ENCODE measurements at regions not wholly inside any gene's neighbourhood (a gene's known extent, or its start where the extent isn't known, plus 50 kb on each side); places are given as distances from the start of the nearest gene placed in this dataset.

- no peak overlapping the region for H3K9ac ChIP-seq (ENCODE audit: low read depth, low read length)
- H3K4me3 ChIP-seq (ENCODE audit: low read length): no peak overlapping the region
- H3K36me3 ChIP-seq (ENCODE audit: insufficient read depth, low read depth, low read length): no peaks in the 10 kb centered on the region
- no peaks in the 10 kb centered on the region for H3K4me1 ChIP-seq (ENCODE audit: insufficient read depth, low read length)
- H3K27ac ChIP-seq (ENCODE audit: low read length): no peak overlapping the region
- H3K9me3 ChIP-seq (ENCODE audit: insufficient read depth, low read depth, low read length): no peaks in the 10 kb centered on the region
- H3K27me3 ChIP-seq (ENCODE audit: insufficient read depth, low read length): peaks cover 9% of the 10 kb centered on the region
These were observed 417.5 kb upstream of the HS6ST1 start for GRCh38 chr2:128736046-128736688.

- H3K27ac ChIP-seq (ENCODE audit: low read length): no peak overlapping the region
- peak overlapping the region; percentile 35; the same call in 1 of the 2 replicates for H3K4me3 ChIP-seq (ENCODE audit: low read length)
- H3K36me3 ChIP-seq (ENCODE audit: insufficient read depth, low read depth, low read length): no peaks in the 10 kb centered on the region
- H3K4me1 ChIP-seq (ENCODE audit: insufficient read depth, low read length): no peaks in the 10 kb centered on the region
- no peak overlapping the region for H3K9ac ChIP-seq (ENCODE audit: low read depth, low read length)
- H3K27me3 ChIP-seq (ENCODE audit: insufficient read depth, low read length): peaks cover 9% of the 10 kb centered on the region
- H3K9me3 ChIP-seq (ENCODE audit: insufficient read depth, low read depth, low read length): no peaks in the 10 kb centered on the region
These were observed 418.2 kb upstream of the HS6ST1 start for GRCh38 chr2:128736689-128737545.

- H3K9me3 ChIP-seq (ENCODE audit: insufficient read depth, low read depth, low read length): no peaks in the 10 kb centered on the region
- no peak overlapping the region for H3K9ac ChIP-seq (ENCODE audit: low read depth, low read length)
- no peaks in the 10 kb centered on the region for H3K36me3 ChIP-seq (ENCODE audit: insufficient read depth, low read depth, low read length)
- no peak overlapping the region for H3K4me3 ChIP-seq (ENCODE audit: low read length)
- no peaks in the 10 kb centered on the region for H3K4me1 ChIP-seq (ENCODE audit: insufficient read depth, low read length)
- H3K27ac ChIP-seq (ENCODE audit: low read length): no peak overlapping the region
- H3K27me3 ChIP-seq (ENCODE audit: insufficient read depth, low read length): peaks cover 9% of the 10 kb centered on the region
These were observed 418.8 kb upstream of the HS6ST1 start for GRCh38 chr2:128737546-128737826.

GRCh38 chr2:128738446-128739110, 419.9 kb upstream of the HS6ST1 start:
- peaks cover 9% of the 10 kb centered on the region for H3K27me3 ChIP-seq (ENCODE audit: insufficient read depth, low read length)

GRCh38 chr2:128742467-128742866, 423.8 kb upstream of the HS6ST1 start:
- H3K27ac ChIP-seq (ENCODE audit: low read length): no peak overlapping the region
- peaks cover 5% of the 10 kb centered on the region for H3K27me3 ChIP-seq (ENCODE audit: insufficient read depth, low read length)

More at GRCh38 chr2:128738446-128739110, 419.9 kb upstream of the HS6ST1 start:
- no peak overlapping the region for H3K9ac ChIP-seq (ENCODE audit: low read depth, low read length)
- H3K36me3 ChIP-seq (ENCODE audit: insufficient read depth, low read depth, low read length): no peaks in the 10 kb centered on the region
- no peak overlapping the region for H3K4me3 ChIP-seq (ENCODE audit: low read length)
- H3K27ac ChIP-seq (ENCODE audit: low read length): no peak overlapping the region
- no peaks in the 10 kb centered on the region for H3K4me1 ChIP-seq (ENCODE audit: insufficient read depth, low read length)
- H3K9me3 ChIP-seq (ENCODE audit: insufficient read depth, low read depth, low read length): no peaks in the 10 kb centered on the region

GRCh38 chr2:128745946-128746345, 427.3 kb upstream of the HS6ST1 start:
- Histone ChIP-seq H3K27me3 (ENCODE audit: insufficient read depth, low read length) (no peaks in the 10 kb centered on the region), H3K36me3 (ENCODE audit: insufficient read depth, low read depth, low read length) (no peaks in the 10 kb centered on the region), H3K9ac (ENCODE audit: low read depth, low read length) (no peak overlapping the region), H3K4me3 (ENCODE audit: low read length) (no peak overlapping the region), H3K9me3 (ENCODE audit: insufficient read depth, low read depth, low read length) (no peaks in the 10 kb centered on the region), H3K4me1 (ENCODE audit: insufficient read depth, low read length) (no peaks in the 10 kb centered on the region), H3K27ac (ENCODE audit: low read length) (no peak overlapping the region)

More at GRCh38 chr2:128742467-128742866, 423.8 kb upstream of the HS6ST1 start:
- H3K4me1 ChIP-seq (ENCODE audit: insufficient read depth, low read length): no peaks in the 10 kb centered on the region
- H3K9me3 ChIP-seq (ENCODE audit: insufficient read depth, low read depth, low read length): no peaks in the 10 kb centered on the region
- no peak overlapping the region for H3K4me3 ChIP-seq (ENCODE audit: low read length)
- no peaks in the 10 kb centered on the region for H3K36me3 ChIP-seq (ENCODE audit: insufficient read depth, low read depth, low read length)
- H3K9ac ChIP-seq (ENCODE audit: low read depth, low read length): no peak overlapping the region

- no peaks in the 10 kb centered on the region for H3K36me3 ChIP-seq (ENCODE audit: insufficient read depth, low read depth, low read length)
- no peaks in the 10 kb centered on the region for H3K27me3 ChIP-seq (ENCODE audit: insufficient read depth, low read length)
- H3K4me1 ChIP-seq (ENCODE audit: insufficient read depth, low read length): no peaks in the 10 kb centered on the region
- no peak overlapping the region for H3K9ac ChIP-seq (ENCODE audit: low read depth, low read length)
- H3K9me3 ChIP-seq (ENCODE audit: insufficient read depth, low read depth, low read length): no peaks in the 10 kb centered on the region
- no peak overlapping the region for H3K27ac ChIP-seq (ENCODE audit: low read length)
- H3K4me3 ChIP-seq (ENCODE audit: low read length): no peak overlapping the region
These were observed 427.7 kb upstream of the HS6ST1 start for GRCh38 chr2:128746356-128746755.

GRCh38 chr2:128748336-128748735, 429.7 kb upstream of the HS6ST1 start:
- Histone ChIP-seq H3K27ac (ENCODE audit: low read length) (no peak overlapping the region), H3K9me3 (ENCODE audit: insufficient read depth, low read depth, low read length) (no peaks in the 10 kb centered on the region), H3K4me1 (ENCODE audit: insufficient read depth, low read length) (no peaks in the 10 kb centered on the region), H3K4me3 (ENCODE audit: low read length) (no peak overlapping the region), H3K36me3 (ENCODE audit: insufficient read depth, low read depth, low read length) (no peaks in the 10 kb centered on the region), H3K27me3 (ENCODE audit: insufficient read depth, low read length) (no peaks in the 10 kb centered on the region), H3K9ac (ENCODE audit: low read depth, low read length) (no peak overlapping the region)

GRCh38 chr2:128748835-128749605, 430.4 kb upstream of the HS6ST1 start:
- Histone ChIP-seq H3K9me3 (ENCODE audit: insufficient read depth, low read depth, low read length) (no peaks in the 10 kb centered on the region), H3K27me3 (ENCODE audit: insufficient read depth, low read length) (no peaks in the 10 kb centered on the region), H3K4me1 (ENCODE audit: insufficient read depth, low read length) (no peaks in the 10 kb centered on the region), H3K36me3 (ENCODE audit: insufficient read depth, low read depth, low read length) (no peaks in the 10 kb centered on the region), H3K9ac (ENCODE audit: low read depth, low read length) (no peak overlapping the region), H3K27ac (ENCODE audit: low read length) (no peak overlapping the region), H3K4me3 (ENCODE audit: low read length) (no peak overlapping the region)

GRCh38 chr2:128750328-128751165, 431.9 kb upstream of the HS6ST1 start:
- no peak overlapping the region for H3K4me3 ChIP-seq (ENCODE audit: low read length)
- H3K27ac ChIP-seq (ENCODE audit: low read length): no peak overlapping the region
- H3K9ac ChIP-seq (ENCODE audit: low read depth, low read length): no peak overlapping the region
- no peaks in the 10 kb centered on the region for H3K36me3 ChIP-seq (ENCODE audit: insufficient read depth, low read depth, low read length)
- H3K9me3 ChIP-seq (ENCODE audit: insufficient read depth, low read depth, low read length): no peaks in the 10 kb centered on the region
- no peaks in the 10 kb centered on the region for H3K27me3 ChIP-seq (ENCODE audit: insufficient read depth, low read length)
- H3K4me1 ChIP-seq (ENCODE audit: insufficient read depth, low read length): no peaks in the 10 kb centered on the region

- H3K4me1 ChIP-seq (ENCODE audit: insufficient read depth, low read length): no peaks in the 10 kb centered on the region
- no peak overlapping the region for H3K4me3 ChIP-seq (ENCODE audit: low read length)
- no peaks in the 10 kb centered on the region for H3K9me3 ChIP-seq (ENCODE audit: insufficient read depth, low read depth, low read length)
- H3K9ac ChIP-seq (ENCODE audit: low read depth, low read length): no peak overlapping the region
- H3K27me3 ChIP-seq (ENCODE audit: insufficient read depth, low read length): no peaks in the 10 kb centered on the region
- H3K36me3 ChIP-seq (ENCODE audit: insufficient read depth, low read depth, low read length): no peaks in the 10 kb centered on the region
- no peak overlapping the region for H3K27ac ChIP-seq (ENCODE audit: low read length)
These were observed 433.1 kb upstream of the HS6ST1 start for GRCh38 chr2:128751746-128752145.
